K562 (cell line): ENCODE measurements at regions not wholly inside any gene's neighbourhood (a gene's known extent, or its start where the extent isn't known, plus 50 kb on each side); places are given as distances from the start of the nearest gene placed in this dataset.

Experiments used
- ARID4B ChIP-seq: sonication (generic); formaldehyde crosslinking; IDR thresholded peaks from 2 replicates; pipeline ENCODE4 v1.8.0; 2022; ENCODE audit warnings: mild to moderate bottlenecking, missing genetic modification reagents
- CBX3 ChIP-seq, 2 experiments: IDR thresholded peaks; 1 replicate in 1 of 2; 2 replicates in 1 of 2; pipeline ENCODE4 v1.6.1; 2012; ENCODE audit warnings: inconsistent platforms in 2 of 2, low read length in 2 of 2, borderline replicate concordance in 1 of 2, control low read depth in 1 of 2
- CTCFL ChIP-seq: IDR thresholded peaks from 2 replicates; pipeline ENCODE4 v1.6.1; 2011; ENCODE audit warnings: borderline replicate concordance, low read depth, mild to moderate bottlenecking, moderate library complexity, low read length; ENCODE audit not compliant: insufficient read depth, poor library complexity, severe bottlenecking
- DIDO1 ChIP-seq: fragments of 450-650 bp; IDR thresholded peaks from 2 replicates; pipeline ENCODE4 v1.6.1; 2016; ENCODE audit warnings: low read depth, missing biosample characterization, missing genetic modification characterization
- FOXJ3 ChIP-seq: sonication (generic); formaldehyde crosslinking; IDR thresholded peaks from 2 replicates; pipeline ENCODE4 v1.4.0; 2020; ENCODE audit warnings: mild to moderate bottlenecking, missing genetic modification reagents
- JUND ChIP-seq, 2 experiments: IDR thresholded peaks; 2 replicates in 1 of 2; 3 replicates in 1 of 2; pipeline ENCODE4 v1.6.1; 2011; ENCODE audit warnings: borderline replicate concordance in 2 of 2, low read depth in 2 of 2, low read length in 2 of 2, improper control_type of control experiment in 1 of 2, missing biosample characterization in 1 of 2, missing genetic modification characterization in 1 of 2, missing genetic modification reagents in 1 of 2
- NR3C1 ChIP-seq: sonication (generic); formaldehyde crosslinking; IDR thresholded peaks from 2 replicates; pipeline ENCODE4 v1.8.1; 2022; ENCODE audit warnings: missing genetic modification reagents
- RBFOX2 ChIP-seq: fragments of 200-400 bp; formaldehyde crosslinking; IDR thresholded peaks from 2 replicates; pipeline ENCODE4 v1.6.1; 2017; ENCODE audit warnings: low read depth, mild to moderate bottlenecking, low read length, moderate library complexity
- TAF1 ChIP-seq: IDR thresholded peaks from 2 replicates; pipeline ENCODE4 v1.6.1; 2011; ENCODE audit warnings: mild to moderate bottlenecking, low read length, moderate library complexity; ENCODE audit not compliant: insufficient read depth, control insufficient read depth, severe bottlenecking; ENCODE audit errors: extremely low read depth
- TOE1 ChIP-seq, 2 experiments: fragments of 450-650 bp in 1 of 2; sonication (generic) in 1 of 2; formaldehyde crosslinking in 1 of 2; IDR thresholded peaks; 2 replicates each; pipeline versions ENCODE4 v1.7.1 to v1.8.0; 2016 to 2022; ENCODE audit warnings: borderline replicate concordance in 2 of 2, mild to moderate bottlenecking in 2 of 2, antibody characterized with exemption in 1 of 2, inconsistent platforms in 1 of 2, low read depth in 1 of 2, missing genetic modification reagents in 1 of 2, moderate library complexity in 1 of 2
- ZNF24 ChIP-seq: fragments of 450-650 bp; IDR thresholded peaks from 2 replicates; pipeline ENCODE4 v1.6.1; 2016
- ZNF398 ChIP-seq: fragments of 250-450 bp; sonication (Bioruptor Pico); IDR thresholded peaks from 2 replicates; pipeline ENCODE4 v1.8.0; 2021; ENCODE audit warnings: moderate library complexity, mild to moderate bottlenecking, inconsistent platforms
- TF ChIP-seq, protein P1 (sequence below): fragments of 450-650 bp; IDR thresholded peaks from 2 replicates; pipeline ENCODE4 v1.6.1; 2016; ENCODE audit warnings: antibody characterized with exemption
- TF ChIP-seq, protein P2 (sequence below): fragments of 450-650 bp; formaldehyde crosslinking; IDR thresholded peaks from 2 replicates; pipeline ENCODE4 v1.4.0; 2022; ENCODE audit warnings: missing genetic modification characterization

- TF ChIP-seq ZNF398 (no peak), ARID4B (CRISPR knock-in tag) (0 out of 2 replicates have a peak, but pooled peaks have one; percentile 2), DIDO1 (tag) (no peak), FOXJ3 (CRISPR knock-in tag) (no peak), JUND (IDR thresholded peaks at IDR 0.05; ENCODE audit: borderline replicate concordance, low read depth, low read length) (0 out of 2 replicates have a peak, but pooled peaks have one; percentile 7), JUND (tag; IDR thresholded peaks at IDR 0.05; ENCODE audit: borderline replicate concordance, low read depth, low read length) (peak; percentile 9; the same call in 1 of the 3 replicates), CTCFL (peak; percentile 22), ZNF24 (no peak), TAF1 (peak; percentile 37), RBFOX2 (peak; percentile 66), TOE1 (IDR thresholded peaks at IDR 0.05; ENCODE audit: borderline replicate concordance) (no peak), TOE1 (CRISPR knock-in tag; IDR thresholded peaks at IDR 0.05; ENCODE audit: borderline replicate concordance, low read depth) (no peak), NR3C1 (CRISPR knock-in tag) (no peak), CBX3 (IDR thresholded peaks at IDR 0.05; ENCODE audit: borderline replicate concordance in 1 of 2, low read length in 2 of 2) (peak in 1 of 2 experiments; percentile 34; a peak in 1 of 3 replicates)
- TF ChIP-seq, protein P1, sequence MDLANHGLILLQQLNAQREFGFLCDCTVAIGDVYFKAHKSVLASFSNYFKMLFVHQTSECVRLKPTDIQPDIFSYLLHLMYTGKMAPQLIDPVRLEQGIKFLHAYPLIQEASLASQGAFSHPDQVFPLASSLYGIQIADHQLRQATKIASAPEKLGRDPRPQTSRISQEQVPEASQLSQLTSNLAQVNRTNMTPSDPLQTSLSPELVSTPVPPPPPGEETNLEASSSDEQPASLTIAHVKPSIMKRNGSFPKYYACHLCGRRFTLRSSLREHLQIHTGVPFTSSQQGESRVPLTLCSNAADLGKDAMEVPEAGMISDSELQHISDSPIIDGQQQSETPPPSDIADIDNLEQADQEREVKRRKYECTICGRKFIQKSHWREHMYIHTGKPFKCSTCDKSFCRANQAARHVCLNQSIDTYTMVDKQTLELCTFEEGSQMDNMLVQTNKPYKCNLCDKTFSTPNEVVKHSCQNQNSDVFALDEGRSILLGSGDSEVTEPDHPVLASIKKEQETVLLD: peak; percentile 83
- TF ChIP-seq, protein P2, sequence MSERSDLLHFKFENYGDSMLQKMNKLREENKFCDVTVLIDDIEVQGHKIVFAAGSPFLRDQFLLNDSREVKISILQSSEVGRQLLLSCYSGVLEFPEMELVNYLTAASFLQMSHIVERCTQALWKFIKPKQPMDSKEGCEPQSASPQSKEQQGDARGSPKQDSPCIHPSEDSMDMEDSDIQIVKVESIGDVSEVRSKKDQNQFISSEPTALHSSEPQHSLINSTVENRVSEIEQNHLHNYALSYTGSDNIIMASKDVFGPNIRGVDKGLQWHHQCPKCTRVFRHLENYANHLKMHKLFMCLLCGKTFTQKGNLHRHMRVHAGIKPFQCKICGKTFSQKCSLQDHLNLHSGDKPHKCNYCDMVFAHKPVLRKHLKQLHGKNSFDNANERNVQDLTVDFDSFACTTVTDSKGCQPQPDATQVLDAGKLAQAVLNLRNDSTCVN (CRISPR knock-in tag): no peak
These were observed 325.1 kb downstream of the ALG10 start (continued) for GRCh38 chr12:34347367-34347766.
